Panc1 (cell line): ENCODE measurements at regions not wholly inside any gene's neighbourhood (a gene's known extent, or its start where the extent isn't known, plus 50 kb on each side); places are given as distances from the start of the nearest gene placed in this dataset.

Experiments
- ATAC-seq: fragments of 200-7000 bp; cut with Tn5 transposase; 2 replicates; pipeline ENCODE4 v1.9.1; 2020; ENCODE audit warnings: mild to moderate bottlenecking, moderate library complexity
- BruUV-seq: library from RNA; stranded (reverse); fragments of 400-500 nt; replicated peaks from 2 replicates; lab custom pipeline; 2021; lab: Mats Ljungman, UMichigan
- CTCF ChIA-PET: fragments of 300-600 bp; sonication (Branson Sonifier 250); formaldehyde crosslinking; loops from one replicate; lab custom pipeline; 2022; ENCODE audit warnings: antibody characterized with exemption; lab: Charles Lee
- POLR2A ChIA-PET: fragments of 300-600 bp; sonication (Branson Sonifier 250); formaldehyde crosslinking; loops from one replicate; lab custom pipeline; 2022; ENCODE audit warnings: antibody characterized with exemption; lab: Charles Lee
- DNase-seq: peaks from one replicate; pipeline ENCODE4 v3.0.0-alpha.2; 2010; ENCODE audit warnings: low read depth, low spot score
- H3K27ac ChIP-seq: 2 replicates; pipeline ENCODE4 v1.5.1; 2011; ENCODE audit warnings: mild to moderate bottlenecking, low read length, inconsistent platforms
- H3K27me3 ChIP-seq: fragments of 200-500 bp; sonication (Bioruptor generic); 2 replicates; pipeline ENCODE4 v1.6.0; 2014; ENCODE audit warnings: low read length, inconsistent platforms; ENCODE audit not compliant: control insufficient read depth, insufficient read depth
- H3K36me3 ChIP-seq: fragments of 200-500 bp; sonication (Bioruptor generic); 2 replicates; pipeline ENCODE4 v1.5.1; 2014; ENCODE audit warnings: inconsistent platforms, mild to moderate bottlenecking, low read length, moderate library complexity; ENCODE audit not compliant: control insufficient read depth, insufficient read depth
- H3K4me1 ChIP-seq: 2 replicates; pipeline ENCODE4 v1.5.1; 2011; ENCODE audit warnings: inconsistent platforms, mild to moderate bottlenecking, low read length, moderate library complexity; ENCODE audit not compliant: control insufficient read depth, insufficient read depth
- H3K4me3 ChIP-seq, 2 experiments: 2 replicates each; pipeline ENCODE4 v1.5.1; 2011 to 2012; ENCODE audit warnings: low read depth in 2 of 2, low read length in 2 of 2, mild to moderate bottlenecking in 2 of 2, inconsistent platforms in 1 of 2, moderate library complexity in 1 of 2
- H3K9me3 ChIP-seq: fragments of 200-500 bp; sonication (Bioruptor generic); 2 replicates; pipeline ENCODE4 v1.5.1; 2014; ENCODE audit warnings: low read depth, mild to moderate bottlenecking, inconsistent platforms, low read length, moderate library complexity; ENCODE audit not compliant: control insufficient read depth, insufficient read depth
- CTCF ChIP-seq: fragments of 450-650 bp; IDR thresholded peaks from 2 replicates; pipeline ENCODE4 v1.5.1; 2017; ENCODE audit warnings: mild to moderate bottlenecking
- POLR2AphosphoS5 ChIP-seq: IDR thresholded peaks from 2 replicates; pipeline ENCODE4 v1.6.1; 2012; ENCODE audit warnings: mild to moderate bottlenecking, low read depth, low read length, moderate library complexity
- REST ChIP-seq, 2 experiments: IDR thresholded peaks; 2 replicates each; pipeline ENCODE4 v1.6.1; 2011 to 2012; ENCODE audit warnings: low read depth in 2 of 2, control low read depth in 1 of 2, low read length in 1 of 2, mild to moderate bottlenecking in 1 of 2, moderate library complexity in 1 of 2; ENCODE audit not compliant: insufficient read depth in 1 of 2
- SIN3A ChIP-seq: IDR thresholded peaks from 2 replicates; pipeline ENCODE4 v1.6.1; 2012; ENCODE audit warnings: low read depth, mild to moderate bottlenecking, low read length, moderate library complexity, borderline replicate concordance; ENCODE audit not compliant: insufficient read depth
- TCF7L2 ChIP-seq: IDR thresholded peaks from 2 replicates; pipeline ENCODE4 v1.6.1; 2011; ENCODE audit warnings: mild to moderate bottlenecking, low read depth, low read length, inconsistent platforms
- in situ Hi-C: cut with HindIII; loops from 2 replicates; pipeline ENCODE4 v1.10.0; 2016; ENCODE audit warnings: low sequenced_read_pairs, low pct_unique_long_range_greater_than_20kb
- intact Hi-C: fragments of 100-400 bp; cut with micrococcal nuclease; formaldehyde crosslinking; loops from one replicate; pipeline ENCODE4 v1.10.0; 2022; ENCODE audit not compliant: unreplicated experiment

DNA sequence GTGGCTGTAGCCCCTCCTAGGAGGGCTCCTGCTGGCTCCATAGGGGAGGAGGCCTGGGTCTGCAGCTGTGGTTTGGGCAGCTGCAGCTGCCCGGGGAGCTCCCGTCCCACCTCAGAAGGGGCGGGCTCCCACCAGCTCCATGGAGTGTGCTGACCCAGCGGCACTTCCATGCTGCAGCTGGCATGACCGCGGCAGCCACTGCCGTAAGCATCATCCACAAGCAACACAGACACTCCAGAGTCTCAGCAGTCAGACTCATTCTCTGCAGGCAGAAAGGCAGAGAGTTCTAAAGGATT lies 660.1 kb upstream of the RAB6C start:
- ATAC-seq: no peak
- TF ChIP-seq REST (IDR thresholded peaks at IDR 0.05; ENCODE audit: insufficient read depth in 1 of 2, low read depth in 2 of 2, low read length in 1 of 2) (no peak), SIN3A (no peak)
- POLR2A ChIA-PET: interaction anchor here (0.6 kb wide), 1 partner anchor 134 kb away, joined by 3 read pairs; no protein-coding TSS in a partner anchor
- Histone ChIP-seq H3K36me3 (no peaks in the 10 kb centered on the region), H3K9me3 (no peaks in the 10 kb centered on the region), H3K27me3 (no peaks in the 10 kb centered on the region), H3K27ac (no peak overlapping the region), H3K4me3 (no peak overlapping the region), H3K4me1 (no peaks in the 10 kb centered on the region)
- in situ Hi-C loops: no loop called here
- intact Hi-C loops: no loop called here
- DNase-seq: no peak
- CTCF ChIA-PET: no interaction called here
- no TSS peak for BruUV-seq

DNA sequence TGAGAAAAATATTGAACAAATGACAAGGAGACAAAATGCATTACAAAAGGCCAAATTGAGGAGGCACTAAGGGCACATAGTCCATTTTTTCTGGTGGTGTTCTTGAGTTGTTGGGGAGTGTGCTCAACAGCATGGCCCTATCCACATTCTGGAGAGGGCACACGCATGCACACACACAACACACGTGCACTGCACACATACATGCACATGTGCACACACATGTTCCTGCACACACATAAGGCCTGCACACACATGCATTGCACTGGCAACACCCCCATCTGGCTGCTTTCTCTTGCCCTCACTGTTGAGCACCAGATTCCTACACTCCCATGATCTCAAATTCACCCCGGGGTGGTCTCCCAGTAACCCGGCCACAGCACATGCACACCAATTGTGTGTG lies 659.2 kb upstream of the RAB6C start:
- POLR2A ChIA-PET: interaction anchor here (0.6 kb wide), 1 partner anchor 134 kb away, joined by 3 read pairs; no protein-coding TSS in a partner anchor
- in situ Hi-C loops: no loop called here
- ATAC-seq (no peak), DNase-seq (no peak)
- no TSS peak for BruUV-seq
- H3K27ac ChIP-seq: no peak overlapping the region
- H3K9me3 ChIP-seq: no peaks in the 10 kb centered on the region
- TF ChIP-seq SIN3A: no peak
- TF ChIP-seq CTCF: no peak
- no peak for TF ChIP-seq REST (IDR thresholded peaks at IDR 0.05; ENCODE audit: insufficient read depth in 1 of 2, low read depth in 2 of 2, low read length in 1 of 2)
- no peak for TF ChIP-seq POLR2AphosphoS5
- TF ChIP-seq TCF7L2: no peak
- no peaks in the 10 kb centered on the region for H3K4me1 ChIP-seq
- no peaks in the 10 kb centered on the region for H3K27me3 ChIP-seq
- no peak overlapping the region for H3K4me3 ChIP-seq
- no peaks in the 10 kb centered on the region for H3K36me3 ChIP-seq
- intact Hi-C loops: no loop called here
- CTCF ChIA-PET: no interaction called here
